Hippocampal formation (tissue), 2 donors: ENCODE measurements at regions not wholly inside any gene's neighbourhood (a gene's known extent, or its start where the extent isn't known, plus 50 kb on each side); places are given as distances from the start of the nearest gene placed in this dataset.
"Not testable (repeated sequence)": the region's sequence is repeated elsewhere in the genome, so short reads cannot be mapped to it uniquely, and the experiment has no call there.

Experiments used
- DNase-seq, 2 donors: peaks; one replicate each; lab custom pipeline; 2025; lab: John Stamatoyannopoulos, UW

DNA sequence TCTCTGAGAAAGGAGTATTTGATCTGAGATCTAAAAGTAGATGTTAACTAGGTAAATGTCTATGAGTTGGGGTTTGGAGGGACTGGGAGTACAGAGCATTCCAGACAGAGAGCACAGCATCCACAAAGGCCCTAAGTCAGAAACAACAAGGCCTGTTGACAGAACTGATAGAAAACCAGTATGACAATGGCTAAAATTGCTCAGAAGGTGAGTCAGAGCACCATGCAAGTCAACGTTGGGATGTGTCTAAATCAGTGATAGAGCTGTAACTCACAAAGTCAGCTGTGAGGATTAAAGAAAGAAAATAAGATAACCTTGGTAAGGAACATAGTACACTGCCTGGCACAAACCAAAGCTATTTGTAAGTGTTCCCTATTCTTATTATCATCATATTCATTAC lies 124.0 kb downstream of the CETN3 start:
- no peak for DNase-seq

DNA sequence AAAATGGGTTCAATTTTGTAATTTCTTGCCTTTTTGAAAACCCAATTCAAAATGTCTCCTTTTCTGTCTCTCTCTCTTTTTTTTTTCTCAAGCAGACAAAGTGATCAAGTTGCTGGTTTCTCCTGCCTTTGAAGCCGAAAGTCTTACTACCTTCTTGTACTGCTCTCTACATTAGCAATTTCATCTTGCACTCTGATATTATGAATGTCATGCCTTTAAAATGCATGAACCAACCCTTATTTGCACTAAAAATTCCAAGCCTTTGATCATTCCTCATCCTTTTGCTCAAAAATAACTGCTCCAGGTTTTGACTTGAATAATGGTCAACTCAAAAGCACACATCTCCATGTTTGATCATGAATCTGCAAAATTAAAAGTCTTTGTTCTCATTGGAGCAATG lies 125.2 kb downstream of the CETN3 start:
- no peak for DNase-seq

DNA sequence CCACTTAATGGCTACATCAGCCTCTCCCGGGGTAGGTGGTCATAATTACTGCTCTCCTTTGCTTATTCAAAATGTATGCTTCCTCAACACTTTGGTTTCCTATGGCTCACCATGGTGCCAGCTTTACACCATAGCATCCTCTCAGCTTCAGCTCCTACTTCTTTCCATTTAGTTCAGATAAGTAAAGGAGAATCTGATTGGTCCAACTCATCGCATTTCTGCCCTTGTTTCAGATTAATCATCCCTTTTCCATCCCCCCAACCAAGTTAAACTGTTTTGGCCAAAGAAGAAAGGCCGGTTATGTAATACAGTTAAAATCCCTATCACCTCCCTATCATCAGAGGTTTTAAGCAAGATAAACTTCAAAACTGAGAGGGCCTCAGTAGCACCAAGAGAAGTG lies 130.5 kb downstream of the CETN3 start:
- DNase-seq: no peak

DNA sequence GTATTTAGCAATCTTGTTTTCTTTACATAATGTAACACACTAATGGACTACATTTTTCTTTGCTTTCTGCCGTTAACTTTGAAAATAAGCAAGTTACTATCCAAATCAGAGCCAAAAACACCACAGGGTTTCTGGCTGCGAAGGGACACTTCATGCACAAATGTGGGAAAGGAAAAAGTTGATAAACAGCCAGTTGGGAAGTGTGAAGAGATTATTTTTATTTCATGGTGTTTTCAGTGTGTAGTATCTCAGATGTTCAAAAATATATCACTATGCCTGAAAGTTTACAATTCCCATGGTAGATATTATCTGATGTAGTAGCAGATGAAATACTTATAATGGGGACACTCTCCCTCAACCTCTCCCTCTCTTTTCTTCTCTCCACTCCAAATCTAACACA lies 135.3 kb downstream of the CETN3 start:
- DNase-seq: no peak

DNA sequence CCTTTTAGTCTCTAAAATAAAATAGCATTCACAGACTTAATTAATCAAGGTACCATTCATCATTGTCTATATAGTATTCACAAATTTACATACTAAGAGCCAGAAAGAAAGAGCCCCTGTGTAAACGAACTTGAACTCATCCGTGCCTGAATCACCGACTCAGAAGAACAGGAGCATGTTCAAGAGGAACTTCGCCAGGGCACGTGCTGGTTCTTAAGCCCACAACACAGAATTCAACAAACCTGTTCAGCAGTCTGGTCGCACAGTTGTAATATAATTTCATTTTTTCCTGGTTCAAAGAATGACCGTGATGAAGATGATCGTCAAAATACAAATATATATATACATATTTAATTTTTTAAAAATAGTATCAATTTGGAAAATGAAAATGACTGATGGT lies 141.9 kb downstream of the CETN3 start:
- DNase-seq: no peak

DNA sequence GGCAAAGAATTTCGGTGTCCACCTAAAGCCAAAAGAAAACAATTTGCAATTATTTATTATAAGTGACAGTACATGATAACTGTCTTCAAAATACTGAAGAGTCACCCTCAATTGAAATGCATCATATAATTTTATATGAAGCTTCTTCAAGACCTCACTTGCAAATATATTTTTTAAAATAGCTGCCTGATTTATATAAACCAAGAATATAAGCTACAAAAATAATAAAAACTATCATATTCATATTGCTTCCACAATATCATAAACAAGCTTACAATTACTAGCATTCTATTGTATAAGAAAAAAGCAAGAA lies 144.1 kb downstream of the CETN3 start:
- no peak for DNase-seq

DNA sequence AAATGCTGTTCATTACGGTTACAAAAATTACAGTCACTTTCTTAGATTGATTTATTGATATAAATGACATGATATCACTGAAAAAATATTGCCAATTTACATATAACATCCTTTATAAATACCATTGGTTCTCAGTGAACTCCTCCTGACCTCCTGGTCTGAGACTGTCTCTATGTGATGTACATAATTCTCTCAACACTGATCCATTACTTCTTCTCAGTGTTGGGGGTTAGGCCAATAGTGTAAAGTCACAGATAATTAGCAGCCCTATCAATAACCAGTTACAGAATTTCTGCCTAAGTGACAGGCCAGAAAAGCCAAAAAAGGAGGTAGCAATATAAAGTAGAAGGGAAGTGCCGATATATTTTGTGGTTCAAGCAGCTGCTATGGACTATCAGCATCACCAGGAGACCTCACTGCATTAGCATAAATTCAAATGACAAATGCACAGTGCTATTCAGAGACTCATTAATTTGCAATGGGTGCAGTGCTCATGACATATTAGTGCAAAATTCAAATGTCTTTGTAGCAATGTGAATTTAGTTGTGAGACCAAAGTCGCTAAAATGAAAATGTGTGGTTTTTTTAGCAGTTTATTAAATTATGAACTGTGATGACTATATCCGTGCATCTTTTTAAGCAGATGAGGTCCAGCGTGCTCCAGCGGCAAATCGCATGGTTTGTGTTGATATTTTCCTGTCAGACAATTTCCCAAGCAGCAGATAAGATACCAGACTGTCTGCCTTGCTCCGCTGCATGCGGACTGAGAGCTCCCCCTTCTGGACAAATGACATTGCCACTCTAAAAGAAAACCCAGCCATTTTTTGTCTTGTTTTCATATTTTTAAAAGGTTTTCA lies 144.6 kb downstream of the CETN3 start:
- DNase-seq: peak; percentile 49 to 83

DNA sequence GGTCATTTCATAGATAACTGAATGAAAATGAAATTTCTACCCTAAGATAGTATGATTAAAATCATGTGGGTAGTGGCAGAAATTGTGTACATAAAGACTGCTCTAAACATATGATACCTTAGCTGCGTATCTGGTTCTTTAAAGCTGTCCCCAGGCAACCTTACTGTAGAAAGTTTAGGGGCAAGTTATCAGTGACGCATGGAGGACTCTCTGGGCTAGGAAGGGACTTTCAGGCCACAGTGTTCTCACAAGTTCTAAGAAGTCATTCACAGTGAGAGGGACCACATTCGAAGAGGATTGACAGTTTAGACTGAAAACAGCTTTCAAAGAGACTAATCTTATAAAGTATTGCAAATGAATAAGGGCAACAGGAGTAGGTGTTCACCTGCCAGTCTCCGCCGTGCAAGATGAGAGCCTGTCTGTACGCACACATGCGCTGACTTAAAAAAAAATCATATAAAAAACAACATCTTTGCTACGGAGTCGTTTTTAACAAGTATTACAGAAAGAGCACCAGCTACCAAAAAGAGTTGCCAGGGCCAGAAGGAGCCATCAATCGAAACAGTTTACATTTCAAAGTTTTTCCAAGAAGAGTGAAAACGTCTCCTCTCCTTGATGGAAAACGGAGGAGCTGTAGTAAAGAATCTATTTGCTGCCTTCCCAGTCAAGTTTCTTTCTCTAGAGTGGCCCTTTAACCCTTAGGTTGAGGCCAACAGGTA lies 146.3 kb downstream of the CETN3 start:
- DNase-seq: no peak

DNA sequence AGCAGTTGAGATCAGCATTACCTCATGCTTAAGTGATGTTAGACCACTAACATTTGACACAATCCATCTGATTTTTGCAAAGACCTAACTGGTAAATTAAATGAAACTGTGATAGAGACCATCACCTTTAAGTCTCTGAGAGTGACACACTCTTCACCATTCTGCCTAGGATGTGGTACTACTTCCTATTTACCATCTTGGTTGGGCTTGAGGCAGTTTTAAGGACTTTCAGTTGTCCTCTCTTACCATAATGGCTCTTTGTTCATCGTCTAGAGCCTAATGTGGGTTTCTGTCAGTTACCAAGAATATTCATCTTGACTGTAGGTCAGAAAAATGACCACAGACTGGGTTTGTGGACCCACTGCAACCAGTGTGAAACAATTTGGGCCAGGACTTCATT lies 158.1 kb downstream of the CETN3 start:
- no peak for DNase-seq

DNA sequence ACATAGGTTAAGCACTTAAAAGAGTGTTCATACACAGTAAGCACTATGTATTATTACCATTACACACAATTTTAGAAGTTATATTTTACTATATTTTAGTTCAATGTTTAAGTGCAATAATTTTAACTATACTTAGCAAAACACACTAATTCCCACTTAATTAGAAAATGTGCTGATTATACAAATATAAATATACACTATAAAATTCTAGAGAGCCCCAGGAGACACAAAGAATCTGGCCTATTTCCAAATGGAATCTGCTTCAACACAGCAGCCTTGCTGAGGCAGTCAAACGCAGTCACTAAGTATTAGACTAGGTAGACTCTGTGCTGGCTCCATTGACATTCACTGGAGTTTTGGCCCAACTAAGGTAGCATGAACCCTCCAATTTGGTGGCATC lies 160.9 kb downstream of the CETN3 start:
- no peak for DNase-seq

DNA sequence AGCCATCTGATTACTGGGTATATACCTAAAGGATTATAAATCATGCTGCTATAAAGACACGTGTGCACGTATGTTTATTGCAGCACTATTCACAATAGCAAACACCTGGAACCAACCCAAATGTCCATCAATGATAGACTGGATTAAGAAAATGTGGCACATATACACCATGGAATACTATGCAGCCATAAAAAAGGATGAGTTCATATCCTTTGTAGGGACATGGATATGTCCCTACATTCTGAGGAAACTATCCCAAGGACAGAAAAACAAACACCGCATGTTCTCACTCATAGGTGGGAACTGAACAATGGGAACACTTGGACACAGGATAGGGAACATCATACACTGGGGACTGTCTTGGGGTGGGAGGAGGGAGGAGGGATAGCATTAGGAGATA lies 165.7 kb downstream of the CETN3 start:
- not testable (repeated sequence) for DNase-seq

DNA sequence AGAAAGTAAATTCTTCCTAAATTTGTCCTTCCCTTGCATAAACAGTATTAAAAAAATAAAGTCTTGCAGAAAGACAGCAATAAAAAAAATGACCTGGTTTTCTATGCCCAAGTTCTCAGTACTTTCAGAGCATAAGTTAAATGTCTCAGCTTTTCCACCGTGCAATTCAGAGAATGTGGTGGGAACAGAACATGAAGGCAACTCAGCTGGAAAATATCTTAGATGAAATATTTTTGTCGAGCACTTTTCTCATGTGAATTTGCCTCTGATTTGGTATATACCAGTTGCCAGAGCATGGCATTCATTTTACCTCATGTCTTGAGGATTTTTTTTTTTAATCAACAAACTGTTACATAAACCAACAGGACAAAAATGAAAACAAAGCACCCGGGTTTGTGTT lies 176.1 kb downstream of the CETN3 start:
- DNase-seq: no peak

DNA sequence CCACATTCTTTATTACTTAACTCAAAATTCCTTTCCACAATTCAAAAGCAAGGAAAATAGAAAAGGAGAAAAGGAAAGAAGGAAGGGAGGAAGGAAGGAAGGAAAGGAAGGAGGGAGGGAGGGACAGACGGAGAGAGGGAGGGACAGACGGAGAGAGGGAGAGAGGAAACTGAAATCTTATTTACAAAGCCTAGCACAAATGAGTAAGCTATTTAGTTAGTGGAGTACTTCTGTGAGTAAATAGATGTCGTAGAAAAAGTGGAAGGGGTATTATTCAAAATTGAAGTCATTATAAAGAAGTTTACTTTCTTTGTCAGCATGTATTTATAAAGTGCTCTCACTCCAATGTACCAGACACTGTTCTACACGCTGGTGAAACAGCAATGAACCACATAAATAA lies 177.9 kb downstream of the CETN3 start:
- no peak for DNase-seq

DNA sequence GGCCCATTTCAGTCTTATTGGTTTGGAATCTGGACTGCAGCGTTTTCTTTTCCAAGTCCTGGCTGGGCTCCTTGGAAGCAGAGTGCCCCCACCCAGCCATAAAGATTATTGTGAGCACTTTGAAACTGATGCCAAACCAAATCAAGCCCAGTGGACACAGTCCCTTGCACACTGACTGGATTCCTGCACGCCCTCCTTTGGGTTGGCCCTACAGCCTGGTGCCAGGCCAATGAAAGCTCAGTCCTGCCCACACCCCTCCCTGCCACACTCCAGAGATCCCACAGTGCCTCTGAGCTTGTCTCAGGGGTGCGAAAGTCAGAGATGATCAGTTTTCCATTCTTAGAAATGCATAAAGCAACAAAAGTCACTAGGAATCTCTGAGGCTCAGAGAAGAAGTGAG lies 181.9 kb downstream of the CETN3 start:
- no peak for DNase-seq

DNA sequence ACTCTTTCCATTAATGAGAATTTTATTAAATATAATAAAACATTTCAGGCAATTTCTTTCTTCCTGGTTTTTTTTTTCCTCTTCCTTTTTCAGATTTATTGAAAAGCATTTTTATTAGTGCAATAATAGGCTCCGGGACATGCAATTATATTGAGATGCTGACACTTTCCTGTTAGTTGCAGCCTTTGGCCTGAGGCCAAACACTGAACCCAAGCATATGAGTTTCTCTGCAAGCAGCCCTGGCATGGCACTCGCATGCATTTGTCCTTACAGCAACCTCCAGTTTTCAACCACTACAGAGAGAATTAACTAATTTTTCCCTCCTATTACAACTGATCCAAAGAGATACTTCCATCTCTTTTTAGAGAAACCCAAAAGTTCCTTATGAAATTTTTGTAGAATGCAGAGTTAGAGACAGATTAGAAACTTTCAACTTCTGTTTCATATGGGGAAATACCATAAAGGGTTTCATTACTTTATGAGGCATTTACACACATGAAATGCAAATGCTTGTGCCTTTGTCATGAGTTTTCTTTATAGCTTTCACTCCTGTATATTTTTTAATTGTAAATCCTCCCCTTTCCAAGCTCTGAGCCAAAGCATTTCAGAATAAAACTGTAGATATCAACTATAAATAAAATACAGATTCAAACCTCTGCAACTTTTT lies 183.0 kb downstream of the CETN3 start:
- no peak for DNase-seq

DNA sequence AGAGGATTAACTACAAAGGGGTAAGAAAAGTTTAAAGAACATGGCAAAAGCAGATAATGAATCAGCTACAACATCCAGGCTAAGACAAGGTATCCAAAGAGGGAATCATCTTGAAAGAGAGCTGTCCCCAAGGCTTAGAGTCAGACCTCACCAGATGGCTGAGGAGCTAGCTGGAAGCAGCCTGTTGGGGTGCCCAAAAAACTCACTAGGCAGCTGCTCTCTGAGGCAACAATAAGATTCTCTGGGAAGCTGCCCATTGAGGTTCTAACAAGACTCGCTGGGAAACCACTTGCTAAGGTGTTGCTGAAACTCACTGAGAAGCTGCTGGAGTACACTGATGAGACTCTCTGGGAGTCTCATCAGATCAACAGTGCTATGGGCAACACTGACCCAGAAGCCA lies 185.2 kb downstream of the CETN3 start:
- no peak for DNase-seq

DNA sequence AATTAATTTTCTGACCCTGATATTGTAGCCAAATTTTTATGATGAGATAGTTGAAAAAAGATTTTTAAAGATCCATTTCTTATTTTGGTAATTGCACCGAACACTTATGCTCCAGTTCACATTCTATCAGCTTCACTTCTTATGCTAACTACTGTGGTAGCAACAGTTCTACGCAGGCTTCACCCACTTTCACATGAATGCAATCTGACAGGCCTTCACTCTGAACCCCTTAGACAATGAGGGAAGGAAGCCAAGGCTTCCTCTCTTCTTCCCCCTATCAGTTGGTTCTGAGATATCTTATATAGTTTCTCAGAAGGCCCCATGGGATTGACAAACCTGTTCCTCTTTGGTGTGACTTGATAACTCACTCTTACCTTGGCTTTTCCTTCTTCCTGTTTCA lies 185.8 kb downstream of the CETN3 start:
- DNase-seq: no peak

DNA sequence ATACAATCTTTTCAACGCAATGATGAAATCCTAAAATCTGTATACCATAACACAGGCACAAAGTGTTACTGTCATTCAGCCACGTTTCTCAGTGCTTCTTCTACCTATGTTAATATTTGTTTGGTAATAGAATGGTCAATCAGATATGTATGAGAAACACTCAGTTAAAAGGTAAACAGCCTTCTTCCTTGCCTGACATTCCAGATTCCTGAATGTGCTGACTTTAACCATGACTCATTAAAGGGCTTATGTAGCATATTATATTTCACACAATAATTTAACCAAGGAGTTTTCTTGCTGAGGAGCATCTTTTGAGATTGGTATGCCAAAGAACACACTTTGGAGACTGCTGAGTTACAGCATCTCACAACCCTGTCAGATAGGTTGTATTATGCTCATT lies 187.6 kb downstream of the CETN3 start:
- DNase-seq: no peak

DNA sequence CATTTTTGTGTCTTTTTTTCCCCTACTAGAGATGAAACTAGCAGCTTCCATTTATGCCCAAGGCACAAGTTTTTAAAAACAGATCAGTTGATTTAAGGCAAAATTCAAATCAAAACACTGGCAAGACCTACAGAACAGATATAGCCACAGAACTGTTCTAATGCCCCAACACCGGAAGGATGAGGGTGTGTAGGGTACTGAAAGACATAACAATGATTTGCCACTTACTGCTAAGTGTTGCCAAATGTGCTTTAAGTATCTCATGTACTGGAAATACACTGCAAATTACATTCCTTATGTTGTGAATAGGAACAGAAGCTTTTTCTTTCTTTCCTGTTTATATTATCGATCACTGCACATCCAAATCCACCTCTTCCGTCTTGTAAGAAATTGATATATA lies 189.0 kb downstream of the CETN3 start:
- DNase-seq: no peak

DNA sequence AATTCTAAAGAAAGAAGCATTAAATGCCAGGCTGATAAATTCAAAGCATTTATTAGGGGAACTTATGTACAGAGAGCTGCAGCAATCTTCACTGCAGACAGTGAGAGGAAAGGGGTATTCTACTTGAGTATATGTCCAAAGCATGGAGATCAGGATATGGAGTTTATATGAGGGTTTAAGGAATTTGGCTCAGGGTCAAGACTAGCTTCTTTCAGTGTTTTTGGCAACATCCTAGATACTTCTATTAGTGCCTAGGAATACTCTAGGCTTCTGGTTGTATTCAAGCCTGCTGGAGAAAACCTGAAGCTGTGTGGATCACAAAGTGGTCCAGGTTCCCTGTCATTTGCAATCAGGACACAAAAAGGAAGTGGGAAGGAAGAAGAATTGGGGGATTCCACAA lies 194.6 kb downstream of the CETN3 start:
- DNase-seq: no peak

DNA sequence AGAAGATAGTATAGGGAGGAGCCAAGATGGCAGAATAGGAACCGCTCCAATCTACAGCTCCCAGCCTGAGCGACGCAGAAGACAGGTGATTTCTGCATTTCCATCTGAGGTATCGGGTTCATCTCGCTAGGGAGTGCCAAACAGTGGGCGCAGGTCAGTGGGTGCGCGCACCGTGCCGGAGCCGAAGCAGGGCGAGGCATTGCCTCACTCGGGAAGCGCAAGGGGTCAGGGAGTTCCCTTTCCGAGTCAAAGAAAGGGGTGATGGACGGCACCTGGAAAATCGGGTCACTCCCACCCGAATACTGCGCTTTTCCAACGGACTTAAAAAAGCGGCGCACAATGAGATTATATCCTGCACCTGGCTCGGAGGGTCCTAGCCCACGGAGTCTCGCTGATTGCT lies 201.2 kb downstream of the CETN3 start:
- not testable (repeated sequence) for DNase-seq

DNA sequence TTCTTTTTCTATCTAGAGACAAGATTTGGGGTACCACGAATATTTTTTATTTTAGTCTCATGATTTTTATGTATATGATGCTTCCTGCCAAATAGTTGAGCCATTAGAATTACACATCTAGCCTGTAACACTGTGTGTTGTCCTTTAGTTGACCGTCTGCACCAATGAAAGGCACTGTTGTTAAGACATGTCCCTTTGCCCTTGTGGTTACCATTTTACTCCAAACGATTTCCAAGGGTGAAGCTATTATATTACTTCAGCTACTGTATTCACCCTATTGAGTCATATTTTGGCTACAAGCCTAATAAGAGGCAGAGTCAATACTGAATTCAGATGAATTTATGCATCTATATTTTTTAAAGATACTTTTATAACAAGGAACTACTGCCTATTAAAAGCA lies 207.6 kb downstream of the CETN3 start:
- DNase-seq: no peak

DNA sequence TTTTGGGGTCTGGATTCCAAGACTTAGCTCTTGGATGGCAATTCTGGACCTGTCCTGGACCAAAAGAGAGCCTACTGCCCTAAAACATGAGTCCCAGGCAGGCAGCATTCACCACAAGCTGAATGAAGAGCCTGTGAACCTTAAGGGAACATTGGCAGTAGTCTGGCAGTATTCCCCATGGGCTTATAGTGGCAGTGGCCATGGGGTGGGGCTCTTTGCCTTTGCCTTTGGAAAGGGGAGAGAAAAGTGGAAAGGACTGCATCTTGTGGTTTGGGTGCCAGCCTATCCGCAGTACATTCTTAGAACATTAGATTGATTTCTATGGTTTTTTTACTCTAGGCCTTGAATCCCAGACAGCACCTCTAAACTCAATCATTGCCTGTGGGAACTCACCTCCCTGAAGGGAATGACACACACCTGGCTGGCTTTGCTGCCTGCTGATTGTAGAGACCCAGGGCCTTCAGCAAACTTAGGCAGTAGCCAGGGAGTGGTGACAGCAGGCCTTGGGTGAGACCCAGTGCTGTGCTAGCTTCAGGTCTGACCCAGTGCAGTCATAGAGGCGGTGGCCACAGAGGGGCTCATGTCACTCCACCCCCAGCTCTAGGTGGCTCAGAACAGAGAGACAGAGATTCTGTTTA lies 216.3 kb downstream of the CETN3 start:
- no peak for DNase-seq
